Upper lobe of left lung (tissue), 6 donors: ENCODE measurements at regions not wholly inside any gene's neighbourhood (a gene's known extent, or its start where the extent isn't known, plus 50 kb on each side); places are given as distances from the start of the nearest gene placed in this dataset.
A peak's percentile ranks its signal among the peaks of the same experiment; 100 is the strongest.

ENCODE experiments used
- ATAC-seq, 2 donors: fragments of 200-7000 bp; cut with Tn5 transposase; one replicate each; pipeline ENCODE4 v1.9.1; 2022; ENCODE audit warnings: mild to moderate bottlenecking in 2 of 2, moderate library complexity in 2 of 2; ENCODE audit not compliant: low FRiP score in 2 of 2
- DNase-seq, 2 donors: peaks; one replicate each; pipeline ENCODE4 v3.0.0-alpha.2; 2019 to 2020
- H3K27ac ChIP-seq, 4 donors: fragments of 200-600 bp; sonication (generic); one replicate each; pipeline ENCODE4 v1.5.1; 2016 to 2019
- H3K27me3 ChIP-seq, 4 donors: fragments of 200-600 bp; sonication (generic); one replicate each; pipeline ENCODE4 v1.5.1; 2017 to 2019
- H3K36me3 ChIP-seq, 4 donors: fragments of 200-600 bp; sonication (generic); one replicate each; pipeline ENCODE4 v1.5.1; 2016 to 2019
- H3K4me1 ChIP-seq, 4 donors: fragments of 200-600 bp; sonication (generic); one replicate each; pipeline ENCODE4 v1.5.1; 2018 to 2019
- H3K4me3 ChIP-seq, 4 donors: fragments of 200-600 bp; sonication (generic); one replicate each; pipeline ENCODE4 v1.5.1; 2017 to 2019; ENCODE audit warnings: mild to moderate bottlenecking in 2 of 4, moderate library complexity in 1 of 4
- H3K9me3 ChIP-seq, 4 donors: fragments of 200-600 bp; sonication (generic); one replicate each; pipeline ENCODE4 v1.5.1; 2018 to 2019
- EP300 ChIP-seq, 4 donors: sonication (generic); formaldehyde crosslinking; IDR thresholded peaks; one replicate each; pipeline ENCODE4 v1.5.1; 2017; ENCODE audit warnings: antibody characterized with exemption in 4 of 4, control low read depth in 2 of 4
- POLR2A ChIP-seq, 4 donors: fragments of 450-650 bp; IDR thresholded peaks; one replicate each; pipeline ENCODE4 v1.5.1; 2016 to 2017; ENCODE audit warnings: antibody characterized with exemption in 4 of 4, mild to moderate bottlenecking in 2 of 4
- POLR2AphosphoS5 ChIP-seq, 2 donors: sonication (generic); formaldehyde crosslinking; IDR thresholded peaks; one replicate each; pipeline ENCODE4 v1.5.1; 2017; ENCODE audit warnings: antibody characterized with exemption in 2 of 2
- WGBS, 2 donors: methylation state at CpG; one replicate each; pipeline ENCODE4 v1.1.5; 2017 to 2018; 5-methylcytosine and 5-hydroxymethylcytosine counted together
- TF ChIP-seq, protein P1 (sequence below), 6 experiments: fragments of 450-650 bp in 4 of 6; fragments of 200-600 bp in 2 of 6; sonication (generic) in 2 of 6; IDR thresholded peaks; one replicate each; pipeline ENCODE4 v1.5.1; 2016 to 2019; ENCODE audit warnings: antibody characterized with exemption in 6 of 6
- donor health status: DM: no; HTN: no; CAD: no; lungs with moderate emphysema.
- donor health status: DM: no; HTN: yes; CAD: no; lungs with severe emphysema.

- no peak for TF ChIP-seq POLR2AphosphoS5 (IDR thresholded peaks at IDR 0.05)
- TF ChIP-seq POLR2A (IDR thresholded peaks at IDR 0.05), result no peak
- TF ChIP-seq EP300 (IDR thresholded peaks at IDR 0.05), result no peak
- TF ChIP-seq, protein P1, sequence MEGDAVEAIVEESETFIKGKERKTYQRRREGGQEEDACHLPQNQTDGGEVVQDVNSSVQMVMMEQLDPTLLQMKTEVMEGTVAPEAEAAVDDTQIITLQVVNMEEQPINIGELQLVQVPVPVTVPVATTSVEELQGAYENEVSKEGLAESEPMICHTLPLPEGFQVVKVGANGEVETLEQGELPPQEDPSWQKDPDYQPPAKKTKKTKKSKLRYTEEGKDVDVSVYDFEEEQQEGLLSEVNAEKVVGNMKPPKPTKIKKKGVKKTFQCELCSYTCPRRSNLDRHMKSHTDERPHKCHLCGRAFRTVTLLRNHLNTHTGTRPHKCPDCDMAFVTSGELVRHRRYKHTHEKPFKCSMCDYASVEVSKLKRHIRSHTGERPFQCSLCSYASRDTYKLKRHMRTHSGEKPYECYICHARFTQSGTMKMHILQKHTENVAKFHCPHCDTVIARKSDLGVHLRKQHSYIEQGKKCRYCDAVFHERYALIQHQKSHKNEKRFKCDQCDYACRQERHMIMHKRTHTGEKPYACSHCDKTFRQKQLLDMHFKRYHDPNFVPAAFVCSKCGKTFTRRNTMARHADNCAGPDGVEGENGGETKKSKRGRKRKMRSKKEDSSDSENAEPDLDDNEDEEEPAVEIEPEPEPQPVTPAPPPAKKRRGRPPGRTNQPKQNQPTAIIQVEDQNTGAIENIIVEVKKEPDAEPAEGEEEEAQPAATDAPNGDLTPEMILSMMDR (IDR thresholded peaks at IDR 0.05), result no peak
- Histone ChIP-seq H3K27ac (no peak overlapping the region), H3K36me3 (no peaks in the 10 kb centered on the region), H3K4me3 (no peak overlapping the region), H3K9me3 (no peaks in the 10 kb centered on the region), H3K4me1 (no peaks in the 10 kb centered on the region), H3K27me3 (no peaks in the 10 kb centered on the region)
- DNase-seq, result peak in 1 of 2 donors; percentile 23
- ATAC-seq, result peak; percentile 18 to 50
- 37 to 44% methylated on average over 5 of the region's 5 CpGs for WGBS, 2 donors
Observed at GRCh38 chr11:131033151-131033651, 116.9 kb upstream of the SNX19 start.

- no peak for TF ChIP-seq POLR2AphosphoS5 (IDR thresholded peaks at IDR 0.05)
- TF ChIP-seq POLR2A (IDR thresholded peaks at IDR 0.05), result no peak
- TF ChIP-seq, protein P1 (IDR thresholded peaks at IDR 0.05), result no peak
- no peak for TF ChIP-seq EP300 (IDR thresholded peaks at IDR 0.05)
- DNase-seq (no peak), ATAC-seq (no peak)
- no peak overlapping the region for H3K4me3 ChIP-seq
- H3K27me3 ChIP-seq, result no peaks in the 10 kb centered on the region
- H3K27ac ChIP-seq, result no peak overlapping the region
- no peaks in the 10 kb centered on the region for H3K4me1 ChIP-seq
- H3K36me3 ChIP-seq, result no peaks in the 10 kb centered on the region
- 80 to 87% methylated on average over 5 of the region's 5 CpGs for WGBS, 2 donors
- H3K9me3 ChIP-seq, result no peaks in the 10 kb centered on the region
Observed at GRCh38 chr11:131036514-131036913, 120.2 kb upstream of the SNX19 start.

- H3K36me3 ChIP-seq, result no peaks in the 10 kb centered on the region
- no peaks in the 10 kb centered on the region for H3K9me3 ChIP-seq
- TF ChIP-seq POLR2A (IDR thresholded peaks at IDR 0.05), result no peak
- TF ChIP-seq, protein P1 (IDR thresholded peaks at IDR 0.05), result no peak
- no peak for TF ChIP-seq EP300 (IDR thresholded peaks at IDR 0.05)
- TF ChIP-seq POLR2AphosphoS5 (IDR thresholded peaks at IDR 0.05), result no peak
- WGBS, 2 donors, result 39 to 47% methylated on average over 7 of the region's 7 CpGs
- H3K4me3 ChIP-seq, result no peak overlapping the region
- no peak overlapping the region for H3K27ac ChIP-seq
- DNase-seq, result no peak
- ATAC-seq, result no peak
- H3K27me3 ChIP-seq, result no peaks in the 10 kb centered on the region
- no peaks in the 10 kb centered on the region for H3K4me1 ChIP-seq
Observed at GRCh38 chr11:131037873-131038272, 121.6 kb upstream of the SNX19 start.

DNA sequence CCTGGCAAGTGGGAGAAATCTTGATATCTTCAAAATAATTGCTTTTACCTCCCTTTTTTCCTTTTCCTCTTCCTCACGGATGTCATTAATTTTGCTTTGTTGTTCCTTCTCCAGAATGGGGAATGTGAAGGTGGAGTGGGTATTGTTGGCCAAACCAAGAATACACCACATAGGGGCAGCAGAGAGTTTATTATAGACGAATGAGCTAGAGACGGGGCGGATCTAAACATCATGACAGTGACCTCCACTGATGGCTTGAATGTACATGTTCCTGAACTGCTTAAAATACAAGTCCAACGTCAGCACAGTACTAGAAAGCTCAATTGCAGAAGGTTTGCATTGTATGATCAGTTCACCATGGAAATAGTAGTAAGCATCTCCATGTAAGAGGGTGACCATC lies 122.3 kb upstream of the SNX19 start:
- DNase-seq (no peak), ATAC-seq (no peak)
- Histone ChIP-seq H3K4me1 (no peaks in the 10 kb centered on the region), H3K9me3 (no peaks in the 10 kb centered on the region), H3K27ac (no peak overlapping the region), H3K4me3 (no peak overlapping the region), H3K36me3 (no peaks in the 10 kb centered on the region), H3K27me3 (no peaks in the 10 kb centered on the region)
- TF ChIP-seq POLR2AphosphoS5 (IDR thresholded peaks at IDR 0.05) (no peak), EP300 (IDR thresholded peaks at IDR 0.05) (no peak), POLR2A (IDR thresholded peaks at IDR 0.05) (no peak)
- TF ChIP-seq, protein P1 (IDR thresholded peaks at IDR 0.05), result peak in 1 of 6 experiments; percentile 6
- 28 to 30% methylated on average over 5 of the region's 5 CpGs for WGBS, 2 donors

- Histone ChIP-seq H3K9me3 (no peaks in the 10 kb centered on the region), H3K4me1 (no peaks in the 10 kb centered on the region), H3K4me3 (no peak overlapping the region), H3K27ac (no peak overlapping the region), H3K36me3 (no peaks in the 10 kb centered on the region), H3K27me3 (no peaks in the 10 kb centered on the region)
- DNase-seq, result no peak
- TF ChIP-seq POLR2A (IDR thresholded peaks at IDR 0.05), result no peak
- TF ChIP-seq, protein P1 (IDR thresholded peaks at IDR 0.05), result no peak
- TF ChIP-seq POLR2AphosphoS5 (IDR thresholded peaks at IDR 0.05), result no peak
- no peak for TF ChIP-seq EP300 (IDR thresholded peaks at IDR 0.05)
- ATAC-seq, result no peak
- 63 to 77% methylated on average over 5 of the region's 5 CpGs for WGBS, 2 donors
Observed at GRCh38 chr11:131041331-131042040, 125.2 kb upstream of the SNX19 start.
